WTC11 (cell line): ENCODE measurements at regions not wholly inside any gene's neighbourhood (a gene's known extent, or its start where the extent isn't known, plus 50 kb on each side); places are given as distances from the start of the nearest gene placed in this dataset.

Experiments
- ATAC-seq: fragments of 200-7000 bp; cut with Tn5 transposase; 2 replicates; pipeline ENCODE4 v1.10.0; 2021; ENCODE audit warnings: mild to moderate bottlenecking, moderate library complexity
- CTCF ChIA-PET: fragments of 300-600 bp; sonication (Branson Sonifier 250); formaldehyde crosslinking; loops from one replicate; lab custom pipeline; 2021; ENCODE audit warnings: antibody characterized with exemption; lab: Charles Lee
- POLR2A ChIA-PET: fragments of 350-600 bp; sonication (Branson Sonifier 250); formaldehyde crosslinking; loops from one replicate; lab custom pipeline; 2021; ENCODE audit warnings: antibody characterized with exemption; lab: Charles Lee
- DNase-seq: peaks from one replicate; pipeline ENCODE4 v3.0.0; 2021; ENCODE audit warnings: low spot score
- H3K27ac Mint-ChIP-seq: 2 replicates; pipeline ENCODE4 v1.8.0; 2021; ENCODE audit warnings: mixed read lengths
- H3K27me3 Mint-ChIP-seq: 2 replicates; pipeline ENCODE4 v1.8.0; 2021; ENCODE audit warnings: low read depth, mild to moderate bottlenecking, moderate library complexity, mixed read lengths
- H3K36me3 Mint-ChIP-seq: 2 replicates; pipeline ENCODE4 v1.8.0; 2021; ENCODE audit warnings: mixed read lengths
- H3K4me1 Mint-ChIP-seq: 2 replicates; pipeline ENCODE4 v1.8.0; 2022; ENCODE audit warnings: mixed read lengths
- H3K4me3 Mint-ChIP-seq: 2 replicates; pipeline ENCODE4 v1.8.0; 2021; ENCODE audit warnings: mild to moderate bottlenecking, moderate library complexity, mixed read lengths
- H3K9me3 Mint-ChIP-seq: 2 replicates; pipeline ENCODE4 v1.8.0; 2021; ENCODE audit warnings: mixed read lengths
- ATF1 ChIP-seq: sonication (generic); formaldehyde crosslinking; IDR thresholded peaks from 2 replicates; pipeline ENCODE4 v1.8.1; 2023; ENCODE audit warnings: mild to moderate bottlenecking, moderate library complexity, missing genetic modification reagents
- CREM ChIP-seq: sonication (generic); formaldehyde crosslinking; IDR thresholded peaks from 2 replicates; pipeline ENCODE4 v1.8.1; 2022; ENCODE audit warnings: mild to moderate bottlenecking, missing genetic modification reagents, moderate library complexity
- E2F1 ChIP-seq: sonication (generic); formaldehyde crosslinking; IDR thresholded peaks from 2 replicates; pipeline ENCODE4 v1.8.0; 2022; ENCODE audit warnings: mild to moderate bottlenecking, missing genetic modification reagents
- ELF4 ChIP-seq: sonication (generic); formaldehyde crosslinking; IDR thresholded peaks from 2 replicates; pipeline ENCODE4 v1.8.1; 2022; ENCODE audit warnings: low read depth, mild to moderate bottlenecking, moderate library complexity, missing genetic modification reagents
- ESRRA ChIP-seq: sonication (generic); formaldehyde crosslinking; IDR thresholded peaks from 2 replicates; pipeline ENCODE4 v1.8.1; 2022; ENCODE audit warnings: mild to moderate bottlenecking, missing genetic modification reagents, borderline replicate concordance
- ETV6 ChIP-seq: sonication (generic); formaldehyde crosslinking; IDR thresholded peaks from 2 replicates; pipeline ENCODE4 v1.8.1; 2022; ENCODE audit warnings: mild to moderate bottlenecking, missing genetic modification reagents
- FOXK1 ChIP-seq: sonication (generic); formaldehyde crosslinking; IDR thresholded peaks from 2 replicates; pipeline ENCODE4 v1.8.0; 2022; ENCODE audit warnings: mild to moderate bottlenecking, moderate library complexity, missing genetic modification reagents
- GTF2I ChIP-seq: fragments of 250-450 bp; sonication (Bioruptor Pico); conservative IDR thresholded peaks from 2 replicates; pipeline ENCODE4 v1.4.0; 2021; ENCODE audit warnings: mild to moderate bottlenecking
- HMGA2 ChIP-seq: fragments of 250-450 bp; sonication (Bioruptor Pico); IDR thresholded peaks from 2 replicates; pipeline ENCODE4 v1.4.0; 2021; ENCODE audit warnings: mild to moderate bottlenecking, moderate library complexity
- NFE2L1 ChIP-seq: sonication (generic); formaldehyde crosslinking; IDR thresholded peaks from 2 replicates; pipeline ENCODE4 v1.8.1; 2023; ENCODE audit warnings: missing genetic modification reagents
- NR2C2 ChIP-seq: sonication (generic); formaldehyde crosslinking; IDR thresholded peaks from 2 replicates; pipeline ENCODE4 v1.8.0; 2022; ENCODE audit warnings: mild to moderate bottlenecking, missing genetic modification reagents
- RORB ChIP-seq: fragments of 250-450 bp; sonication (Bioruptor Pico); IDR thresholded peaks from 2 replicates; pipeline ENCODE4 v1.9.0; 2021; ENCODE audit warnings: mild to moderate bottlenecking
- SMAD3 ChIP-seq: sonication (generic); formaldehyde crosslinking; IDR thresholded peaks from 2 replicates; pipeline ENCODE4 v1.8.0; 2022; ENCODE audit warnings: missing genetic modification reagents, mild to moderate bottlenecking, borderline replicate concordance
- SOX15 ChIP-seq: fragments of 250-450 bp; sonication (Bioruptor Pico); IDR thresholded peaks from 2 replicates; pipeline ENCODE4 v1.9.0; 2021; ENCODE audit warnings: mild to moderate bottlenecking
- TEAD1 ChIP-seq: sonication (generic); formaldehyde crosslinking; IDR thresholded peaks from 2 replicates; pipeline ENCODE4 v1.8.0; 2022; ENCODE audit warnings: mild to moderate bottlenecking, missing genetic modification reagents
- ZBTB43 ChIP-seq: sonication (generic); formaldehyde crosslinking; IDR thresholded peaks from 2 replicates; pipeline ENCODE4 v1.8.1; 2023; ENCODE audit warnings: mild to moderate bottlenecking, missing genetic modification reagents
- ZNF219 ChIP-seq: sonication (generic); formaldehyde crosslinking; IDR thresholded peaks from 2 replicates; pipeline ENCODE4 v1.8.0; 2023; ENCODE audit warnings: missing genetic modification reagents, mild to moderate bottlenecking, borderline replicate concordance
- ZNF232 ChIP-seq: sonication (generic); formaldehyde crosslinking; IDR thresholded peaks from 2 replicates; pipeline ENCODE4 v1.8.0; 2022; ENCODE audit warnings: mild to moderate bottlenecking, missing genetic modification reagents
- ZNF317 ChIP-seq: sonication (generic); formaldehyde crosslinking; IDR thresholded peaks from 2 replicates; pipeline ENCODE4 v1.8.1; 2023; ENCODE audit warnings: low read depth, mild to moderate bottlenecking, moderate library complexity, missing genetic modification reagents, borderline replicate concordance
- ZNF416 ChIP-seq: fragments of 250-450 bp; sonication (Bioruptor Pico); IDR thresholded peaks from 2 replicates; pipeline ENCODE4 v1.9.0; 2021; ENCODE audit warnings: mild to moderate bottlenecking, inconsistent platforms
- ZNF423 ChIP-seq: fragments of 250-450 bp; sonication (Bioruptor Pico); IDR thresholded peaks from 2 replicates; pipeline ENCODE4 v2.1.2; 2022; ENCODE audit warnings: mild to moderate bottlenecking, moderate library complexity
- TF ChIP-seq, protein P1 (sequence below): sonication (generic); formaldehyde crosslinking; IDR thresholded peaks from 2 replicates; pipeline ENCODE4 v1.8.0; 2022; ENCODE audit warnings: mild to moderate bottlenecking, missing genetic modification reagents
- TF ChIP-seq, protein P2 (sequence below): sonication (generic); formaldehyde crosslinking; conservative IDR thresholded peaks from 2 replicates; pipeline ENCODE4 v1.8.1; 2022; ENCODE audit warnings: mild to moderate bottlenecking, missing genetic modification reagents
- TF ChIP-seq, protein P3 (sequence below): fragments of 250-450 bp; sonication (Bioruptor Pico); IDR thresholded peaks from 2 replicates; pipeline ENCODE4 v1.9.0; 2021; ENCODE audit warnings: mild to moderate bottlenecking, borderline replicate concordance
- TF ChIP-seq, protein P4 (sequence below): fragments of 250-450 bp; sonication (Bioruptor Pico); IDR thresholded peaks from 2 replicates; pipeline ENCODE4 v2.1.2; 2022; ENCODE audit warnings: mild to moderate bottlenecking, moderate library complexity
- TF ChIP-seq, protein P5 (sequence below): fragments of 250-450 bp; sonication (Bioruptor Pico); IDR thresholded peaks from 2 replicates; pipeline ENCODE4 v1.9.0; 2021; ENCODE audit warnings: mild to moderate bottlenecking

GRCh38 chr18:30730915-30731314, 311.6 kb downstream of the DSC3 start:
- no peak overlapping the region for H3K27ac Mint-ChIP-seq
- DNase-seq (peak; percentile 17), ATAC-seq (peak; percentile 64)
- peaks cover 26% of the 10 kb centered on the region for H3K9me3 Mint-ChIP-seq
- peaks cover 8% of the 10 kb centered on the region for H3K36me3 Mint-ChIP-seq
- ChIA-PET POLR2A (no interaction called here), CTCF (no interaction called here)
- H3K4me1 Mint-ChIP-seq = no peaks in the 10 kb centered on the region
- H3K4me3 Mint-ChIP-seq = no peak overlapping the region
- H3K27me3 Mint-ChIP-seq = no peaks in the 10 kb centered on the region
- TF ChIP-seq, protein P1, sequence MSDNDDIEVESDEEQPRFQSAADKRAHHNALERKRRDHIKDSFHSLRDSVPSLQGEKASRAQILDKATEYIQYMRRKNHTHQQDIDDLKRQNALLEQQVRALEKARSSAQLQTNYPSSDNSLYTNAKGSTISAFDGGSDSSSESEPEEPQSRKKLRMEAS (CRISPR knock-in tag) = no peak
- TF ChIP-seq CREM (CRISPR knock-in tag) (no peak), NFE2L1 (CRISPR knock-in tag) (no peak), ETV6 (CRISPR knock-in tag) (no peak), E2F1 (CRISPR knock-in tag) (no peak)

- Mint-ChIP-seq H3K9me3 (peaks cover 12% of the 10 kb centered on the region), H3K4me1 (no peaks in the 10 kb centered on the region), H3K4me3 (no peak overlapping the region), H3K27ac (no peak overlapping the region), H3K27me3 (no peaks in the 10 kb centered on the region), H3K36me3 (peaks cover 8% of the 10 kb centered on the region)
- no peak for TF ChIP-seq ZBTB43 (CRISPR knock-in tag)
- no peak for TF ChIP-seq HMGA2
- TF ChIP-seq SOX15 (CRISPR knock-in tag) = no peak
- TF ChIP-seq ZNF416 = no peak
- no peak for TF ChIP-seq ELF4
- TF ChIP-seq, protein P2, sequence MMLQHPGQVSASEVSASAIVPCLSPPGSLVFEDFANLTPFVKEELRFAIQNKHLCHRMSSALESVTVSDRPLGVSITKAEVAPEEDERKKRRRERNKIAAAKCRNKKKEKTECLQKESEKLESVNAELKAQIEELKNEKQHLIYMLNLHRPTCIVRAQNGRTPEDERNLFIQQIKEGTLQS (CRISPR knock-in tag) = no peak
- no peak for TF ChIP-seq ATF1 (CRISPR knock-in tag)
- no peak for TF ChIP-seq GTF2I (CRISPR knock-in tag)
- TF ChIP-seq ZNF423 = no peak
- no peak for TF ChIP-seq NR2C2
- TF ChIP-seq, protein P1 (CRISPR knock-in tag) = no peak
- ChIA-PET CTCF (no interaction called here), POLR2A (no interaction called here)
- ATAC-seq (no peak), DNase-seq (no peak)
These were observed 314.7 kb downstream of the DSC3 start for GRCh38 chr18:30727849-30728248.

- no peak overlapping the region for H3K4me3 Mint-ChIP-seq
- ChIA-PET CTCF (no interaction called here), POLR2A (no interaction called here)
- DNase-seq (no peak), ATAC-seq (no peak)
- no peaks in the 10 kb centered on the region for H3K36me3 Mint-ChIP-seq
- H3K4me1 Mint-ChIP-seq = no peaks in the 10 kb centered on the region
- no peak overlapping the region for H3K27ac Mint-ChIP-seq
- H3K9me3 Mint-ChIP-seq = no peaks in the 10 kb centered on the region
- H3K27me3 Mint-ChIP-seq = no peaks in the 10 kb centered on the region
- TF ChIP-seq, protein P3, sequence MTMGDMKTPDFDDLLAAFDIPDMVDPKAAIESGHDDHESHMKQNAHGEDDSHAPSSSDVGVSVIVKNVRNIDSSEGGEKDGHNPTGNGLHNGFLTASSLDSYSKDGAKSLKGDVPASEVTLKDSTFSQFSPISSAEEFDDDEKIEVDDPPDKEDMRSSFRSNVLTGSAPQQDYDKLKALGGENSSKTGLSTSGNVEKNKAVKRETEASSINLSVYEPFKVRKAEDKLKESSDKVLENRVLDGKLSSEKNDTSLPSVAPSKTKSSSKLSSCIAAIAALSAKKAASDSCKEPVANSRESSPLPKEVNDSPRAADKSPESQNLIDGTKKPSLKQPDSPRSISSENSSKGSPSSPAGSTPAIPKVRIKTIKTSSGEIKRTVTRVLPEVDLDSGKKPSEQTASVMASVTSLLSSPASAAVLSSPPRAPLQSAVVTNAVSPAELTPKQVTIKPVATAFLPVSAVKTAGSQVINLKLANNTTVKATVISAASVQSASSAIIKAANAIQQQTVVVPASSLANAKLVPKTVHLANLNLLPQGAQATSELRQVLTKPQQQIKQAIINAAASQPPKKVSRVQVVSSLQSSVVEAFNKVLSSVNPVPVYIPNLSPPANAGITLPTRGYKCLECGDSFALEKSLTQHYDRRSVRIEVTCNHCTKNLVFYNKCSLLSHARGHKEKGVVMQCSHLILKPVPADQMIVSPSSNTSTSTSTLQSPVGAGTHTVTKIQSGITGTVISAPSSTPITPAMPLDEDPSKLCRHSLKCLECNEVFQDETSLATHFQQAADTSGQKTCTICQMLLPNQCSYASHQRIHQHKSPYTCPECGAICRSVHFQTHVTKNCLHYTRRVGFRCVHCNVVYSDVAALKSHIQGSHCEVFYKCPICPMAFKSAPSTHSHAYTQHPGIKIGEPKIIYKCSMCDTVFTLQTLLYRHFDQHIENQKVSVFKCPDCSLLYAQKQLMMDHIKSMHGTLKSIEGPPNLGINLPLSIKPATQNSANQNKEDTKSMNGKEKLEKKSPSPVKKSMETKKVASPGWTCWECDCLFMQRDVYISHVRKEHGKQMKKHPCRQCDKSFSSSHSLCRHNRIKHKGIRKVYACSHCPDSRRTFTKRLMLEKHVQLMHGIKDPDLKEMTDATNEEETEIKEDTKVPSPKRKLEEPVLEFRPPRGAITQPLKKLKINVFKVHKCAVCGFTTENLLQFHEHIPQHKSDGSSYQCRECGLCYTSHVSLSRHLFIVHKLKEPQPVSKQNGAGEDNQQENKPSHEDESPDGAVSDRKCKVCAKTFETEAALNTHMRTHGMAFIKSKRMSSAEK (CRISPR knock-in tag) = no peak
- TF ChIP-seq, protein P4, sequence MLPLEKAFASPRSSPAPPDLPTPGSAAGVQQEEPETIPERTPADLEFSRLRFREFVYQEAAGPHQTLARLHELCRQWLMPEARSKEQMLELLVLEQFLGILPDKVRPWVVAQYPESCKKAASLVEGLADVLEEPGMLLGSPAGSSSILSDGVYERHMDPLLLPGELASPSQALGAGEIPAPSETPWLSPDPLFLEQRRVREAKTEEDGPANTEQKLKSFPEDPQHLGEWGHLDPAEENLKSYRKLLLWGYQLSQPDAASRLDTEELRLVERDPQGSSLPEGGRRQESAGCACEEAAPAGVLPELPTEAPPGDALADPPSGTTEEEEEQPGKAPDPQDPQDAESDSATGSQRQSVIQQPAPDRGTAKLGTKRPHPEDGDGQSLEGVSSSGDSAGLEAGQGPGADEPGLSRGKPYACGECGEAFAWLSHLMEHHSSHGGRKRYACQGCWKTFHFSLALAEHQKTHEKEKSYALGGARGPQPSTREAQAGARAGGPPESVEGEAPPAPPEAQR (CRISPR knock-in tag) = no peak
- no peak for TF ChIP-seq ZNF232
- TF ChIP-seq, protein P5, sequence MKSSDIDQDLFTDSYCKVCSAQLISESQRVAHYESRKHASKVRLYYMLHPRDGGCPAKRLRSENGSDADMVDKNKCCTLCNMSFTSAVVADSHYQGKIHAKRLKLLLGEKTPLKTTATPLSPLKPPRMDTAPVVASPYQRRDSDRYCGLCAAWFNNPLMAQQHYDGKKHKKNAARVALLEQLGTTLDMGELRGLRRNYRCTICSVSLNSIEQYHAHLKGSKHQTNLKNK (CRISPR knock-in tag) = no peak
- TF ChIP-seq ZNF317 (CRISPR knock-in tag) = no peak
- no peak for TF ChIP-seq SMAD3 (CRISPR knock-in tag)
- no peak for TF ChIP-seq RORB
- no peak for TF ChIP-seq FOXK1 (CRISPR knock-in tag)
- no peak for TF ChIP-seq ZNF219 (CRISPR knock-in tag)
- no peak for TF ChIP-seq TEAD1
- no peak for TF ChIP-seq ESRRA (CRISPR knock-in tag)
These were observed 329.2 kb downstream of the DSC3 start for GRCh38 chr18:30713299-30713698.
